GM19328 (cell line): ENCODE measurements at regions not wholly inside any gene's neighbourhood (a gene's known extent, or its start where the extent isn't known, plus 50 kb on each side); places are given as distances from the start of the nearest gene placed in this dataset.

ENCODE experiments used
- ATAC-seq: cut with Tn5 transposase; IDR thresholded peaks from one replicate; pipeline ENCODE4 v1.9.1; 2021; ENCODE audit warnings: mild to moderate bottlenecking, moderate library complexity; ENCODE audit not compliant: unreplicated experiment

- no peak for ATAC-seq
Observed at GRCh38 chrX:5549512-5549911, 679.2 kb downstream of the NLGN4X start.

GRCh38 chrX:5537098-5537497 is 691.6 kb downstream of the NLGN4X start:
- ATAC-seq = no peak

GRCh38 chrX:5536261-5536660 is 692.4 kb downstream of the NLGN4X start:
- no peak for ATAC-seq

GRCh38 chrX:5528057-5528456 is 700.6 kb downstream of the NLGN4X start:
- no peak for ATAC-seq

- no peak for ATAC-seq
Observed at GRCh38 chrX:5526191-5526590, 702.5 kb downstream of the NLGN4X start.

GRCh38 chrX:5490786-5491563 is 737.7 kb downstream of the NLGN4X start:
- no peak for ATAC-seq

GRCh38 chrX:5474282-5474681 is 754.4 kb downstream of the NLGN4X start:
- ATAC-seq = no peak

GRCh38 chrX:5458300-5458842 is 770.3 kb downstream of the NLGN4X start:
- no peak for ATAC-seq

GRCh38 chrX:5449323-5449722 is 779.3 kb downstream of the NLGN4X start:
- ATAC-seq = no peak

- no peak for ATAC-seq
Observed at GRCh38 chrX:5431823-5432222, 796.8 kb downstream of the NLGN4X start.

- ATAC-seq = no peak
Observed at GRCh38 chrX:5425119-5425518, 803.5 kb downstream of the NLGN4X start.

GRCh38 chrX:5417381-5417780 is 811.3 kb downstream of the NLGN4X start:
- ATAC-seq = no peak

GRCh38 chrX:5415738-5416137 is 812.9 kb downstream of the NLGN4X start:
- ATAC-seq = no peak

GRCh38 chrX:5409106-5409505 is 819.6 kb downstream of the NLGN4X start:
- ATAC-seq = no peak

- no peak for ATAC-seq
Observed at GRCh38 chrX:5402461-5402860, 826.2 kb downstream of the NLGN4X start.

- no peak for ATAC-seq
Observed at GRCh38 chrX:5399403-5399802, 829.3 kb downstream of the NLGN4X start.

- ATAC-seq = no peak
Observed at GRCh38 chrX:5397409-5397808, 831.3 kb downstream of the NLGN4X start.

- no peak for ATAC-seq
Observed at GRCh38 chrX:5390376-5390775, 838.3 kb downstream of the NLGN4X start.

GRCh38 chrX:5388087-5388486 is 840.6 kb downstream of the NLGN4X start:
- ATAC-seq = no peak

GRCh38 chrX:5380426-5380825 is 848.2 kb downstream of the NLGN4X start:
- ATAC-seq = no peak

GRCh38 chrX:5341902-5342301 is 886.8 kb downstream of the NLGN4X start:
- ATAC-seq = no peak

- no peak for ATAC-seq
Observed at GRCh38 chrX:5337160-5337559, 891.5 kb downstream of the NLGN4X start.

- no peak for ATAC-seq
Observed at GRCh38 chrX:5324546-5324945, 904.1 kb downstream of the NLGN4X start.
